HG02759 (cell line): ENCODE measurements at regions not wholly inside any gene's neighbourhood (a gene's known extent, or its start where the extent isn't known, plus 50 kb on each side); places are given as distances from the start of the nearest gene placed in this dataset.

Source experiments
- ATAC-seq: cut with Tn5 transposase; IDR thresholded peaks from one replicate; pipeline ENCODE4 v1.9.1; 2021; ENCODE audit warnings: mild to moderate bottlenecking, moderate library complexity; ENCODE audit not compliant: unreplicated experiment

DNA sequence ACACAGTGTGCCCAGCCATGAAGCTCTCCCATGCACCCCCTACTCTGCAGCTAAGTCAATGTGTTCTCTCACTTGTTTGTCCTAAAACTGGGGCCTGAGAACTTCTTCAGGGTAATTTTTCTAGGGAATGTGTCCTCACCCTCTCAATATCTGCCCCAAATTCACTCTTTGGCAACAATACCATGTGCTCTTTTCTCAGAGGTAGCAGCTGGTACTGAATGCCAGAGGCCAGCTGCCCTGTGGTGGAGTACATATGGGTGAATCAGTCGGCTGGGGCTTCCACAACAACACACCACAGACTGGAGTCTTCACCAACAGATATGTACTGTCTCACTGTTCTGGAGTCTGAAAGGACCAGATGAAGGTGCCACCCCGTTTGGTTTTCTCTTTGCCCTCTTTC, 97.7 kb upstream of the TOP3B start:
- no peak for ATAC-seq

DNA sequence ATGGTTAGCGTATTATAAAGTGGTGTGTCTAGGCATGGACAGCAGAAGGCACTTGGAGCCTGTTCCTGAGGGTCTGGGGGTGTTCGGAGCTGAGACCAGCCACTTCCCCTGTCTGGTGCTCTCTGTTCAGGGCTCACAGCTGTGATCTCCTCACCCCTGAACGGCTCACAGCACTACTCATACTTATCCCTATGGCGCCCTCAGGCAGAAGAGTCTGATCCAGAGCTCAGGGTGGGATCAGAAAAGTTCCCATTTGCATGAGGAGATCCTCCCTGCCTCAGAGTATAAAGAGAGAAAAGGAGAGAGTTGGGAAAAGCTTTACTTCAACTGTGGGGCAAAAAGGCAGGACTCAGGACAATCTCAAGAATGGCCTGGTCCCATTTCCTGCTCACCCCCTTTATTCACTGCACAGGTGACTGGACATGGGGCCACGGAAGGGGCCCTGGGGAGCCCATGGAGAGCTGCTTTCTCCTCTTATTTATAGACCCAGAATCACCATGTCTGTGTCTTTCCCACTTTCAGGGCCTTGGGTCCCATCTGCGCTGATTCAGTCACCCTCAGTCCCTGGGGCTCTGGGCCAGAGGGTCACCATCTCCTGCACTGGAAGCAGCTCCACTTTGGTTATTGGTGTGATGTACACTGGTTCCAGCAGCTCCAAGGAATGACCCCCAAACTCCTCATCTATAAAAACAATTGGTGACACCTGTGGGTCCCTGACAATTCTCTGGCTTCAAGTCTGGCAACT, 97.0 kb upstream of the TOP3B start:
- no peak for ATAC-seq

GRCh38 chr22:22078329-22078728, 95.7 kb upstream of the TOP3B start:
- no peak for ATAC-seq

DNA sequence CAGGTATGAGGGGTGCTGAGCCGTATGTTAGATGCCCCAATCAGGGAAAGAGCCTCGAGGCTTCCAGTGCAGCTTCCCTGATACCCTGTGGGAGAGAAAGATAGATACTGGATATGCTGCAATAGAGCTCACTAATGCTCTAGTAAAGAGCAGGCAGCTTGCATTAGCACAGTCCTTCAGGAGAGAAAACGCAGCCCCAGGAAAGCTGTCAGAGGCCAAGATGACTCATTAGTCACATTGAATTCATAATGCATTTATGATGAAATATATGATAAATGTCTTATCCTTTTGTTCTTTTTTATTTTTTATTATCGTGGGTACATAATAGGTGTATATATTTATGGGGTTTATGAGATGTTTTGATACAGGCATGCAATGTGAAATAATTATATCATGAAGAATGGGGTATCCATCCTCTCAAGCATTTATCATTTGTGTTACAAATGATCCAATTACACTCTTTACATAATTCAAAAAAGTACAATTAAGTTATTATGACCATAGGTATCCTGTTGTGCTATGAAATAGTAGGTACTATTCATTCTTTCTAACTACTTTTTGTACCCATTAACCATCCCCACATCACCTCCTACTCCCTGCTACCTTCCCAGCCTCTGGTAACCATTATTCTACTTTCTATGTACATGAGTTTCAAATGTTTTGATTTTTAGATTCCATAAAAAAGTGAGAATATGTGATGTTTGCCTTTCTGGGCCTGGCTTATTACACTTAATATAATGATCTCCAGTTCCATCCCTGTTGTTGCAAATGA, 94.5 kb upstream of the TOP3B start:
- no peak for ATAC-seq

DNA sequence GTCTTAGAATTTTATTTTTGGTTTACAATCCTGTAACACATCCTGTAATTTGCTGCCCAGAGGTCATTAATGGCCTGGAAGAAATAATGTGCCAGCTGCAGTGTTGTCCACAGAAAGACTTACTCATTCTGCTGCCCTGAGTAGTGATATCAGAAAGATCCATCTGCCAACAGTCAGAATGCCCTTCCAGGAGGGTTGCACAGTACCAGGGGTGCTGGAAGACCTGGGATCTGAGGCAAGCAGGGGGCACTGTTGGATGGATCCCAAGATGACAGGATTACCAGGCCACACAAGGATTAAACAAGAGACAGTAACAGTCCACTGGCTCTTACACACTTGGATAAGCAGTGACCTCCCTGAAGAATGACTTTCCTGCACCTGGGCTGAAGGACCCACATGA, 93.8 kb upstream of the TOP3B start:
- no peak for ATAC-seq

GRCh38 chr22:22075382-22076163, 93.0 kb upstream of the TOP3B start:
- ATAC-seq, result no peak

- no peak for ATAC-seq
Observed at GRCh38 chr22:22074634-22075381, 92.2 kb upstream of the TOP3B start.

DNA sequence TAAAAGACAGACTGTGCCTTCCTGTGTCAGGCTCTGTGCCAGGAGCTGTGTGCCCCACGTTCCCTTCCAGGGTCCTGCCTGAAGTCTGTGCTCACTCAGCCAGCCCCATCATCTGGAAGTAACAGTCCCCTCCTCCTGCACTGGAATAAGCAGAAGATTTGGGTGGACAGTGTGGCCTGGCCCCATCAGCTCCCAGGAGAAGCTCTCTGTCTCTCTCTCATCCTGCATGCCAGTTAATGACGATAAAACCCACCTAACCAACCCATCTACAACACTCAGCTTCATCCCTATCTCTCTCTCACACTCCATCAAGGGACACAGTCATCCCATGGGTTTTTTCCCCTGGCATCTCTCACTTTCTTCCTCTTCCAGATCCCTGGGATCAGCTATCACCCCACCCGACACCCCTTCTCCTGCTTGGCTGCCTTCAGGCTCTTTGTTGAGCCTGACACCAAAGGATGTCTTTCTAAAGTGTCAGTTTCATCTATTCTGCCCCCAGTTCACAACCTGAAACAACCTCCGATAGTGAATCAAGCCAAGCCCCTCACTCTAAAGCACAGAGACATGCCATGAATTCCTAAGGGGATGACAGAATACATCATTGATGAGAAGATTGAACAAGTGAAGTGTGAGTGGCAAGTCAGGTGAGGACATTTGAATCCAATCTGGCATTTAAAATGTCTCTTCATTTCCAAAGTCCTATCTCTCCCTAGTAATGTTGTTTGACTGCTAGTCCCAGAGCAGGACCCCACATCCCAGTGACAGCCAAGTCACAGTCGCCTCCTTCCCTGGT, 91.4 kb upstream of the TOP3B start:
- ATAC-seq, result no peak

- ATAC-seq, result no peak
Observed at GRCh38 chr22:22072169-22072836, 89.7 kb upstream of the TOP3B start.

DNA sequence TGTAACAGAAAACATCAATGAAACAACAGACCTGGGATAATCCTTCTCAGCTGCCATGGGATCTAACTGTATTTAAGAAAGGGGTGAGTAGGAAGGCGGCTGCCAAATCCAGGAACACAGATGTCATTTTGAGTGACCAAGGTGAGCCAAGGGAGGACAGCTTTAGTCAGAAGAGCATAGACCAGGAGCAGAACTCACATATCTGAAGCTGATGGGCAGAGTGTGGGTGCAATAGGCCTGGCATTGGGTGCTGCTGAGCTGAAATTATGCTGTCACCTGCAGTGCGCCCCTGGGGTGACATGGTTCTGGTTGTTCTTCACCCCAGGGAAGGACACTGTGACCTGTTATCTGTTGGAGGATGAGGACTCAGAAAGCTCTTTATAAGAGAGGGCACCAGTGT, 88.9 kb upstream of the TOP3B start:
- ATAC-seq, result no peak

DNA sequence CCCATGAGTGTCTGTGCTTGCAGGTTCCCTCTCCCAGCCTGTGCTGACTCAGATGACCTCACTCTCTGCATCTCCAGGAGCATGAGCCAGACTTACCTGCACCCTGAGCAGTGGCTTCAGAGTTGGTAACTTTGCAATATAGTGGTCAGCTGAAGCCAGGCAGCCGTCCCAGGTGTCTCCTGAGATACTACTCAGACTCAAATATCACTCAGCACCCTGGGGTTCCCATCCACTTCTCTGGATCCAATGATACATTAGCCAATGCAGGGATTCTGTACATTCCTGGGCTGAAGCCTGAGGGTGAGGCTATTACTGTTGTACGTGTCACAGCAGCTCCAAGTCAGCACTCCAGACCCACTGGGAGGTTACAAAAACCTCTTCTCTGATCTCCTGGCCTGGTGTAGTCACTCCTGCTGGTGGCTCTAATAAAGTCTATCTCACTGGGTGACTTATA, 87.8 kb upstream of the TOP3B start:
- no peak for ATAC-seq

DNA sequence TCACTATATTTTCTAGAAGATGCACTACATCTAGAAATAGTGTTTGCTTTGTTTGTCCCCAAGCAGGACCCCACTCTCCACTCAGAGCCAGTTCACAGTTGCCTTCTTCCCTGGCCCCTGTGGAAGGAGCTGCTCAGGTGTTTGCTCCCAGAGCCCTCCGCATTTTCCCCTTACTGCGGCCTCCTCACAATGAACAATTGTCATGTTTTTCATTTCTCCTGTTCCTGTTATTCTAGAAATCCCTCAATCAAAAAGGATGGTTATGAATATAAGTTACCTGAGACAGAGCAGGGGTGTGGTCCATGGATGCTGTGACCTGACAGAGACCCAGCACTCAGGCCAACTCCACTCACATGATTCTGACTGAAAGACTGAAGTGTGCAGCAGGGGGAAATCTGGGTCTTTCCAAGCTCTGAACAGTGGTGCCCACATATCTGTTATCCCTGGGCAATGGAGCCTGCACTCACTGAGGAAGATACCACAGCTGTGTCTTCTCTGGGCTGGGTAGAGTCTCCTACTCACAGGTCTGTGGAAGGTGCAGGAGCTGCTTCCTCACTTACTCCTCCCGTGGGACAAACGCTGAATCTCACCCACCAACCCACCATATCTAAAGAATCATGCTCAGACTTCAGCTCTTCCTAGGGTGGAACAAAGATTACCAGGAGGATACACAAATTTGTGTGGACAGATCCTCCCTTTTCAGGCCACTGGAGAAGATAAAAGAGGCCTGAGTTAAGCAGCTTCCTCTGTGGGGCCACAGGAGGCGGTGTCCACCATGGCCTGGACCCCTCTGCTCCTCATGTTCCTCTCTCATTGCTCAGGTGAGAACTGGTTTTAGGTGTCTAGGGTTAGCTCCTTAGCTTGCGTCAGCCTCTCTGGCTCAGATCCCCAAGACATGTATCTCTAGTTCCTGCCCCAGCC, 87.1 kb upstream of the TOP3B start:
- no peak for ATAC-seq

DNA sequence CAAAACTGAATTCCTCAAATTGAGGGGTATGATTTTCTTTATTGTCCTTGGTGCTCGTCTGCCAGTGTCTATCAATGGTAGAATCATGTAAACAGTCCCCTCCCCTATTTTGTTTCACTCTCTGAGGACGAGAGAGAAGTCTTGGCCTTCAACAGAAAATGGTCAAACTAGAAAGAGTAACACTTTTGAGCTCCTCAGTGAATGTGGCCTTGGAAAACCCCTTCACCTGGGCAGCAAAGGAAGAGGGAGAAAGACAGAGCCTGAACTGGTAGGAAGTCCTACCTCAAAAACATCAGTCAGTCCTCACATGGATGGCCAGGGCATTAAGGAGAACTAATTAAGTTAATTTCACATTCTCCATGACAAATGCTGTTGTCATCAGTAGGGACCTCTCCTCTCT, 86.1 kb upstream of the TOP3B start:
- ATAC-seq, result no peak

- no peak for ATAC-seq
Observed at GRCh38 chr22:22068025-22068424, 85.4 kb upstream of the TOP3B start.

- no peak for ATAC-seq
Observed at GRCh38 chr22:22067192-22067591, 84.6 kb upstream of the TOP3B start.

- ATAC-seq, result no peak
Observed at GRCh38 chr22:22064580-22064979, 82.0 kb upstream of the TOP3B start.

- no peak for ATAC-seq
Observed at GRCh38 chr22:22062306-22062793, 79.8 kb upstream of the TOP3B start.
